H1 (cell line): ENCODE measurements at regions not wholly inside any gene's neighbourhood (a gene's known extent, or its start where the extent isn't known, plus 50 kb on each side); places are given as distances from the start of the nearest gene placed in this dataset.

Experiments used
- KDM1A ChIP-seq: fragments of 200-600, 300-600 bp; sonication (generic); IDR thresholded peaks from 2 replicates; pipeline ENCODE4 v1.7.1; 2016; ENCODE audit warnings: mild to moderate bottlenecking, low read length, borderline replicate concordance
- ZNF274 ChIP-seq: IDR thresholded peaks from 2 replicates; pipeline ENCODE4 v1.7.0; 2012; ENCODE audit warnings: low read length, borderline replicate concordance; ENCODE audit errors: extremely low read depth

GRCh38 chr15:62818691-62819090 is 223.9 kb upstream of the TPM1 start (continued):
- TF ChIP-seq KDM1A (no peak), ZNF274 (no peak)
- TF ChIP-seq, all 59 proteins: peak for 0
